ENCODE measurements at regions not wholly inside any gene's neighbourhood (a gene's known extent, or its start where the extent isn't known, plus 50 kb on each side); places are given as distances from the start of the nearest gene placed in this dataset.

- TF ChIP-seq CHD7 (IDR thresholded peaks at IDR 0.05; ENCODE audit: insufficient replicate concordance, low read length) = no peak
Measured at GRCh38 chr5:75885321-75885720, 168.1 kb upstream of the POC5 start (continued).

Measured in H1 (cell line).